SK-N-SH treated with all-trans-retinoic acid at 6 μM for 48 hours (cell line): ENCODE measurements at regions not wholly inside any gene's neighbourhood (a gene's known extent, or its start where the extent isn't known, plus 50 kb on each side); places are given as distances from the start of the nearest gene placed in this dataset.

ENCODE experiments used
- ATAC-seq: fragments of 200-7000 bp; cut with Tn5 transposase; 3 replicates; pipeline ENCODE4 v1.9.1; 2020; ENCODE audit warnings: mild to moderate bottlenecking, moderate library complexity
- ARNTL ChIP-seq: fragments of 450-650 bp; formaldehyde crosslinking; IDR thresholded peaks from 2 replicates; pipeline ENCODE4 v1.5.0; 2020; ENCODE audit warnings: low read depth, mild to moderate bottlenecking, moderate library complexity, borderline replicate concordance
- BACH2 ChIP-seq: fragments of 250-450 bp; sonication (Bioruptor Pico); IDR thresholded peaks from 2 replicates; pipeline ENCODE4 v1.9.0; 2021; ENCODE audit warnings: mild to moderate bottlenecking, borderline replicate concordance
- CSDC2 ChIP-seq: fragments of 250-450 bp; sonication (Bioruptor Pico); IDR thresholded peaks from 2 replicates; pipeline ENCODE4 v1.5.0; 2020; ENCODE audit warnings: mild to moderate bottlenecking, moderate library complexity
- ESRRG ChIP-seq: fragments of 250-450 bp; sonication (Bioruptor Pico); IDR thresholded peaks from 2 replicates; pipeline ENCODE4 v1.6.1; 2021; ENCODE audit warnings: mild to moderate bottlenecking
- GLIS3 ChIP-seq: fragments of 250-450 bp; sonication (Bioruptor Pico); IDR thresholded peaks from 2 replicates; pipeline ENCODE4 v1.5.0; 2020; ENCODE audit warnings: mild to moderate bottlenecking, moderate library complexity
- ISL1 ChIP-seq: fragments of 250-450 bp; sonication (Bioruptor Pico); IDR thresholded peaks from 2 replicates; pipeline ENCODE4 v2.1.2; 2022; ENCODE audit warnings: mild to moderate bottlenecking, moderate library complexity
- OSR1 ChIP-seq: fragments of 250-450 bp; sonication (Bioruptor Pico); IDR thresholded peaks from 2 replicates; pipeline ENCODE4 v1.8.0; 2022; ENCODE audit warnings: moderate library complexity, mild to moderate bottlenecking, inconsistent platforms
- SNAI2 ChIP-seq: fragments of 250-450 bp; sonication (Bioruptor Pico); IDR thresholded peaks from 2 replicates; pipeline ENCODE4 v1.5.0; 2020; ENCODE audit warnings: mild to moderate bottlenecking, moderate library complexity
- TCF4 ChIP-seq: fragments of 250-450 bp; sonication (Bioruptor Pico); IDR thresholded peaks from 2 replicates; pipeline ENCODE4 v1.8.0; 2021; ENCODE audit warnings: mild to moderate bottlenecking, moderate library complexity, borderline replicate concordance
- TOX ChIP-seq: fragments of 250-450 bp; sonication (Bioruptor Pico); IDR thresholded peaks from 2 replicates; pipeline ENCODE4 v1.8.0; 2021; ENCODE audit warnings: mild to moderate bottlenecking, moderate library complexity, borderline replicate concordance
- ZC3H10 ChIP-seq: fragments of 250-450 bp; sonication (Bioruptor Pico); IDR thresholded peaks from 2 replicates; pipeline ENCODE4 v1.5.1; 2021; ENCODE audit warnings: mild to moderate bottlenecking, moderate library complexity
- ZFP3 ChIP-seq: fragments of 250-450 bp; sonication (Bioruptor Pico); IDR thresholded peaks from 2 replicates; pipeline ENCODE4 v1.5.0; 2020; ENCODE audit warnings: mild to moderate bottlenecking, moderate library complexity
- ZFP30 ChIP-seq: fragments of 450-650 bp; formaldehyde crosslinking; IDR thresholded peaks from 2 replicates; pipeline ENCODE4 v1.5.0; 2022; ENCODE audit warnings: mild to moderate bottlenecking, moderate library complexity
- ZNF565 ChIP-seq: fragments of 450-650 bp; formaldehyde crosslinking; conservative IDR thresholded peaks from 2 replicates; pipeline ENCODE4 v1.5.0; 2020; ENCODE audit warnings: low read depth, mild to moderate bottlenecking, moderate library complexity
- ZNF70 ChIP-seq: fragments of 450-650 bp; formaldehyde crosslinking; IDR thresholded peaks from 2 replicates; pipeline ENCODE4 v1.5.0; 2020; ENCODE audit warnings: mild to moderate bottlenecking, moderate library complexity
- ZNF8 ChIP-seq: fragments of 450-650 bp; formaldehyde crosslinking; IDR thresholded peaks from 2 replicates; pipeline ENCODE4 v1.5.0; 2020; ENCODE audit warnings: mild to moderate bottlenecking, moderate library complexity
- TF ChIP-seq, protein P1 (sequence below): fragments of 250-450 bp; sonication (Bioruptor Pico); IDR thresholded peaks from 2 replicates; pipeline ENCODE4 v1.8.0; 2020; ENCODE audit warnings: mild to moderate bottlenecking, moderate library complexity, borderline replicate concordance
- TF ChIP-seq, protein P2 (sequence below): fragments of 250-450 bp; sonication (Bioruptor Pico); IDR thresholded peaks from 2 replicates; pipeline ENCODE4 v1.5.0; 2020; ENCODE audit warnings: mild to moderate bottlenecking, moderate library complexity
- TF ChIP-seq, protein P3 (sequence below): fragments of 250-450 bp; sonication (Bioruptor Pico); IDR thresholded peaks from 2 replicates; pipeline ENCODE4 v1.5.1; 2021; ENCODE audit warnings: mild to moderate bottlenecking, moderate library complexity
- TF ChIP-seq, protein P4 (sequence below): fragments of 250-450 bp; sonication (Bioruptor Pico); IDR thresholded peaks from 2 replicates; pipeline ENCODE4 v1.5.1; 2020; ENCODE audit warnings: low read depth, mild to moderate bottlenecking, moderate library complexity
- TF ChIP-seq, protein P5 (sequence below): fragments of 250-450 bp; sonication (Bioruptor Pico); IDR thresholded peaks from 2 replicates; pipeline ENCODE4 v1.8.0; 2021; ENCODE audit warnings: low read depth, mild to moderate bottlenecking, moderate library complexity, borderline replicate concordance

DNA sequence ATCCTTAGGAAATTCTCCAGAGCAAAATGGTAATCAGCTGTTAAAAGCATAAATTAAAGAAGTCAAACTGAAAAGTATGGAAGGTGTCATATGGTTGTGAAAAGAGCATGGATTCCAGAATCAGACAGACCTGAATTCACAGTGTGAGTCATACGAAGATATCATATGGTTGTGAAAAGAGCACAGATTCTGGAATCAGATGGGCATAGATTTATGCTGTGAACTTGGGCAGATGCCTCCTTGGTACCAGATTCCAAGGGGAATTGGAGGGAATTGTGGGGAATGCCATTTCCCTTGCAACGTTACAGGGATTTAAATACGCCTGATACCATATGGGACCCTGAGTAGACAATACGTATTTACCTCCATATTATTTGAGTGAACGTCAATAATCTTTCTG lies 183.7 kb downstream of the GALC start:
- ATAC-seq, result no peak
- TF ChIP-seq ZFP3 (CRISPR knock-in tag), result no peak
- TF ChIP-seq, protein P1, sequence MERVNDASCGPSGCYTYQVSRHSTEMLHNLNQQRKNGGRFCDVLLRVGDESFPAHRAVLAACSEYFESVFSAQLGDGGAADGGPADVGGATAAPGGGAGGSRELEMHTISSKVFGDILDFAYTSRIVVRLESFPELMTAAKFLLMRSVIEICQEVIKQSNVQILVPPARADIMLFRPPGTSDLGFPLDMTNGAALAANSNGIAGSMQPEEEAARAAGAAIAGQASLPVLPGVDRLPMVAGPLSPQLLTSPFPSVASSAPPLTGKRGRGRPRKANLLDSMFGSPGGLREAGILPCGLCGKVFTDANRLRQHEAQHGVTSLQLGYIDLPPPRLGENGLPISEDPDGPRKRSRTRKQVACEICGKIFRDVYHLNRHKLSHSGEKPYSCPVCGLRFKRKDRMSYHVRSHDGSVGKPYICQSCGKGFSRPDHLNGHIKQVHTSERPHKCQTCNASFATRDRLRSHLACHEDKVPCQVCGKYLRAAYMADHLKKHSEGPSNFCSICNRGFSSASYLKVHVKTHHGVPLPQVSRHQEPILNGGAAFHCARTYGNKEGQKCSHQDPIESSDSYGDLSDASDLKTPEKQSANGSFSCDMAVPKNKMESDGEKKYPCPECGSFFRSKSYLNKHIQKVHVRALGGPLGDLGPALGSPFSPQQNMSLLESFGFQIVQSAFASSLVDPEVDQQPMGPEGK (CRISPR knock-in tag), result no peak

DNA sequence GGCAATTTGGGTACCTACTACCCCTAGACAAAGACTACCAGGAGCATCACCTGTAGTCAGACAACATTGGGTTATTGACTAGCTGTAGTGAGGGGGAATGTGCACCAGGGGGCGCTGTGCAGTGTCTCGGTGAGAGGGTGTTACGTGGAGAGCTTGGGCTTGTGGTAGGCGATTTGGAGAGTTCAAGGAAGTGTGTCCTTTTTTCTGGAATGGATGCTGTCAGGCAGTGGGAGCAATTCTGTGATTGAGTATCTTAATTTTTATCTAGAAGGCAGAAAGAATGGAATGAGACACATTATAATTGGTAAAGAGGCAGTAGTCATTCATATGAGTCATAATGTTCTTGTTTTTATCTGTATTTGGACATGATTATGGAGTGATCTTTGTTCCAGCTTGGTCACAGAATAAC lies 187.7 kb downstream of the GALC start:
- no peak for TF ChIP-seq ZFP3 (CRISPR knock-in tag)
- no peak for TF ChIP-seq CSDC2 (CRISPR knock-in tag)
- TF ChIP-seq ZNF565 (CRISPR knock-in tag), result no peak
- TF ChIP-seq, protein P2, sequence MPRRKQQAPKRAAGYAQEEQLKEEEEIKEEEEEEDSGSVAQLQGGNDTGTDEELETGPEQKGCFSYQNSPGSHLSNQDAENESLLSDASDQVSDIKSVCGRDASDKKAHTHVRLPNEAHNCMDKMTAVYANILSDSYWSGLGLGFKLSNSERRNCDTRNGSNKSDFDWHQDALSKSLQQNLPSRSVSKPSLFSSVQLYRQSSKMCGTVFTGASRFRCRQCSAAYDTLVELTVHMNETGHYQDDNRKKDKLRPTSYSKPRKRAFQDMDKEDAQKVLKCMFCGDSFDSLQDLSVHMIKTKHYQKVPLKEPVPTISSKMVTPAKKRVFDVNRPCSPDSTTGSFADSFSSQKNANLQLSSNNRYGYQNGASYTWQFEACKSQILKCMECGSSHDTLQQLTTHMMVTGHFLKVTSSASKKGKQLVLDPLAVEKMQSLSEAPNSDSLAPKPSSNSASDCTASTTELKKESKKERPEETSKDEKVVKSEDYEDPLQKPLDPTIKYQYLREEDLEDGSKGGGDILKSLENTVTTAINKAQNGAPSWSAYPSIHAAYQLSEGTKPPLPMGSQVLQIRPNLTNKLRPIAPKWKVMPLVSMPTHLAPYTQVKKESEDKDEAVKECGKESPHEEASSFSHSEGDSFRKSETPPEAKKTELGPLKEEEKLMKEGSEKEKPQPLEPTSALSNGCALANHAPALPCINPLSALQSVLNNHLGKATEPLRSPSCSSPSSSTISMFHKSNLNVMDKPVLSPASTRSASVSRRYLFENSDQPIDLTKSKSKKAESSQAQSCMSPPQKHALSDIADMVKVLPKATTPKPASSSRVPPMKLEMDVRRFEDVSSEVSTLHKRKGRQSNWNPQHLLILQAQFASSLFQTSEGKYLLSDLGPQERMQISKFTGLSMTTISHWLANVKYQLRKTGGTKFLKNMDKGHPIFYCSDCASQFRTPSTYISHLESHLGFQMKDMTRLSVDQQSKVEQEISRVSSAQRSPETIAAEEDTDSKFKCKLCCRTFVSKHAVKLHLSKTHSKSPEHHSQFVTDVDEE (CRISPR knock-in tag), result no peak
- TF ChIP-seq ESRRG (CRISPR knock-in tag), result no peak
- TF ChIP-seq OSR1 (CRISPR knock-in tag), result no peak
- no peak for TF ChIP-seq ZNF70 (CRISPR knock-in tag)
- no peak for TF ChIP-seq ZC3H10 (CRISPR knock-in tag)
- TF ChIP-seq ARNTL (CRISPR knock-in tag), result no peak
- TF ChIP-seq TCF4 (CRISPR knock-in tag), result no peak
- no peak for TF ChIP-seq ZNF8 (CRISPR knock-in tag)
- TF ChIP-seq, protein P3, sequence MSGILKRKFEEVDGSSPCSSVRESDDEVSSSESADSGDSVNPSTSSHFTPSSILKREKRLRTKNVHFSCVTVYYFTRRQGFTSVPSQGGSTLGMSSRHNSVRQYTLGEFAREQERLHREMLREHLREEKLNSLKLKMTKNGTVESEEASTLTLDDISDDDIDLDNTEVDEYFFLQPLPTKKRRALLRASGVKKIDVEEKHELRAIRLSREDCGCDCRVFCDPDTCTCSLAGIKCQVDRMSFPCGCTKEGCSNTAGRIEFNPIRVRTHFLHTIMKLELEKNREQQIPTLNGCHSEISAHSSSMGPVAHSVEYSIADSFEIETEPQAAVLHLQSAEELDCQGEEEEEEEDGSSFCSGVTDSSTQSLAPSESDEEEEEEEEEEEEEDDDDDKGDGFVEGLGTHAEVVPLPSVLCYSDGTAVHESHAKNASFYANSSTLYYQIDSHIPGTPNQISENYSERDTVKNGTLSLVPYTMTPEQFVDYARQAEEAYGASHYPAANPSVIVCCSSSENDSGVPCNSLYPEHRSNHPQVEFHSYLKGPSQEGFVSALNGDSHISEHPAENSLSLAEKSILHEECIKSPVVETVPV, result no peak
- TF ChIP-seq TOX (CRISPR knock-in tag), result no peak
- TF ChIP-seq ISL1 (CRISPR knock-in tag), result no peak
- no peak for TF ChIP-seq SNAI2
- TF ChIP-seq, protein P4, sequence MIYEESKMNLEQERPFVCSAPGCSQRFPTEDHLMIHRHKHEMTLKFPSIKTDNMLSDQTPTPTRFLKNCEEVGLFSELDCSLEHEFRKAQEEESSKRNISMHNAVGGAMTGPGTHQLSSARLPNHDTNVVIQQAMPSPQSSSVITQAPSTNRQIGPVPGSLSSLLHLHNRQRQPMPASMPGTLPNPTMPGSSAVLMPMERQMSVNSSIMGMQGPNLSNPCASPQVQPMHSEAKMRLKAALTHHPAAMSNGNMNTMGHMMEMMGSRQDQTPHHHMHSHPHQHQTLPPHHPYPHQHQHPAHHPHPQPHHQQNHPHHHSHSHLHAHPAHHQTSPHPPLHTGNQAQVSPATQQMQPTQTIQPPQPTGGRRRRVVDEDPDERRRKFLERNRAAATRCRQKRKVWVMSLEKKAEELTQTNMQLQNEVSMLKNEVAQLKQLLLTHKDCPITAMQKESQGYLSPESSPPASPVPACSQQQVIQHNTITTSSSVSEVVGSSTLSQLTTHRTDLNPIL, result no peak
- no peak for TF ChIP-seq GLIS3 (CRISPR knock-in tag)
- no peak for ATAC-seq

DNA sequence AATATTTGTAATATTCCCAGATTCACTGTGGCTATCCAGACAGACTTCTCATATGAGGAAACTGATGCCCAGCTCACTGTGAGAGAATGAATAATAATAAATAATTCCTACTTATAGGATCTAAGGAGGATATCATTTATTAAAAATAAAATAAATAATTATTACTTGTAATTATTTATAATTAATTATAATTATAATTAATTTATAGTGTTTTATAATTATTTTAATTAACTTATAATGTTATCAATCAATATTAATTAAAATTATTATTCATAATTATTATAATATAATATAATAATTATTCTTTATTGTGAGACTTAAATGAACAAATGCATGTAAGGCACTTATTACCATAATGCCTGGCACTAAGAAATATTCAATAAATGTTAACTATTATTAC lies 192.8 kb downstream of the GALC start:
- ATAC-seq, result no peak
- TF ChIP-seq GLIS3 (CRISPR knock-in tag) (no peak), ZFP30 (CRISPR knock-in tag) (no peak), OSR1 (CRISPR knock-in tag) (no peak), ZC3H10 (CRISPR knock-in tag) (no peak), ZFP3 (CRISPR knock-in tag) (no peak), CSDC2 (CRISPR knock-in tag) (no peak), ZNF565 (CRISPR knock-in tag) (no peak), ESRRG (CRISPR knock-in tag) (no peak), TCF4 (CRISPR knock-in tag) (no peak), ARNTL (CRISPR knock-in tag) (no peak), BACH2 (CRISPR knock-in tag) (no peak), TOX (CRISPR knock-in tag) (no peak)
- TF ChIP-seq, protein P3, result no peak
- TF ChIP-seq, protein P5, sequence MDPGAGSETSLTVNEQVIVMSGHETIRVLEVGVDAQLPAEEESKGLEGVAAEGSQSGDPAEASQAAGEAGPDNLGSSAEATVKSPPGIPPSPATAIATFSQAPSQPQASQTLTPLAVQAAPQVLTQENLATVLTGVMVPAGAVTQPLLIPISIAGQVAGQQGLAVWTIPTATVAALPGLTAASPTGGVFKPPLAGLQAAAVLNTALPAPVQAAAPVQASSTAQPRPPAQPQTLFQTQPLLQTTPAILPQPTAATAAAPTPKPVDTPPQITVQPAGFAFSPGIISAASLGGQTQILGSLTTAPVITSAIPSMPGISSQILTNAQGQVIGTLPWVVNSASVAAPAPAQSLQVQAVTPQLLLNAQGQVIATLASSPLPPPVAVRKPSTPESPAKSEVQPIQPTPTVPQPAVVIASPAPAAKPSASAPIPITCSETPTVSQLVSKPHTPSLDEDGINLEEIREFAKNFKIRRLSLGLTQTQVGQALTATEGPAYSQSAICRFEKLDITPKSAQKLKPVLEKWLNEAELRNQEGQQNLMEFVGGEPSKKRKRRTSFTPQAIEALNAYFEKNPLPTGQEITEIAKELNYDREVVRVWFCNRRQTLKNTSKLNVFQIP (CRISPR knock-in tag), result no peak
